ENCODE measurements at regions not wholly inside any gene's neighbourhood (a gene's known extent, or its start where the extent isn't known, plus 50 kb on each side); places are given as distances from the start of the nearest gene placed in this dataset.

- no peak for TF ChIP-seq POLR2AphosphoS5 (IDR thresholded peaks at IDR 0.05; ENCODE audit: low read depth, low read length)
- no peak for TF ChIP-seq TAF1 (IDR thresholded peaks at IDR 0.05; ENCODE audit: borderline replicate concordance, insufficient read depth, low read length)
- TF ChIP-seq REST (IDR thresholded peaks at IDR 0.05; ENCODE audit: insufficient read depth in 1 of 2, low read depth in 2 of 2, low read length in 2 of 2): no peak
- TF ChIP-seq SIN3A (IDR thresholded peaks at IDR 0.05; ENCODE audit: borderline replicate concordance, insufficient read depth, low read length): no peak
Measured at GRCh38 chr10:20999699-21000098, 102.6 kb upstream of the NEBL start.

All from PFSK-1 (cell line).